GM13977 (cell line): ENCODE measurements at regions not wholly inside any gene's neighbourhood (a gene's known extent, or its start where the extent isn't known, plus 50 kb on each side); places are given as distances from the start of the nearest gene placed in this dataset.
"Not testable (repeated sequence)": the region's sequence is repeated elsewhere in the genome, so short reads cannot be mapped to it uniquely, and the experiment has no call there.

Experiments
- DNase-seq: peaks from one replicate; pipeline ENCODE4 v3.0.0; 2012; ENCODE audit warnings: low spot score
- in situ Hi-C: fragments of 300-500 bp; cut with MboI; formaldehyde crosslinking; loops from one replicate; pipeline ENCODE4 v1.12.0; 2022; ENCODE audit warnings: low sequenced_read_pairs, low pct_unique_long_range_greater_than_20kb, mixed read lengths, inconsistent platforms; ENCODE audit not compliant: unreplicated experiment
- TF ChIP-seq, protein P1 (sequence below): IDR thresholded peaks from 2 replicates; pipeline ENCODE4 v1.5.1; 2012; ENCODE audit warnings: mild to moderate bottlenecking, control low read depth; ENCODE audit not compliant: insufficient read depth; ENCODE audit errors: extremely low read depth, missing control alignments

DNA sequence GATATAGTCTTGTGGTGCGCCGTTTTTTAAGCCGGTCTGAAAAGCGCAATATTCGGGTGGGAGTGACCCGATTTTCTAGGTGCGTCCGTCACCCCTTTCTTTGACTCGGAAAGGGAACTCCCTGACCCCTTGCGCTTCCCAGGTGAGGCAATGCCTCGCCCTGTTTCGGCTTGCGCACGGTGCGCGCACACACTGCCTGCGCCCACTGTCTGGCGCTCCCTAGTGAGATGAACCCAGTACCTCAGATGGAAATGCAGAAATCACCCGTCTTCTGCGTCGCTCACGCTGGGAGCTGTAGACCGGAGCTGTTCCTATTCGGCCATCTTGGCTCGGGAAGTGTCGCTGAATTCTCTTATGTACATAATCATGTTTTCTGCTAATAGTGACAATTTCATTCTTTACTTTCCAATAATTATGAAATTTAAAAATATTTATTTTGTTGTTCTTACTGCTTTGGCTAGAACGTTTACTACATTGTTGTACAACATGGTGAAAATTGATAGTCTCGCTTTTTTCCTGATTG lies 61.2 kb upstream of the MINDY3 start:
- in situ Hi-C loops, result not testable (repeated sequence)

DNA sequence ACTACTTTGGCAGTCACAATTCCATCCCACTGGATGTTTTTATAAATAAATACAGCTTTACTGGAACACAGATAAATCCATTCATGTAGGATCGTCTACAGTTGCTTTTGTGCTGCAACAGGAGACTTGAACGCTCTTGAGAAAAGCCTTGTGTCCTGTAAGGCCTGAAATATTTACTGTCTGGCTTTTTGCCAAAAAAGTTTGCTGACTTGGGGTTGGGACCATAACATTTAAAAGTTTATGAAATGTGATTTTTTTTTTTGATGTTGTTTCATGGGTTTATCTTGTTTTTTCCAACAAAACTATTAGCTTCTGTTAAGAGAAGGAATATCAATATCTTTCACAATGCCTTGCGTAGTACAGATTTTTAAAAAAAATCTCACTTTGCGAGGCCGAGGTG lies 71.1 kb upstream of the MINDY3 start:
- in situ Hi-C loops, result no loop called here
- DNase-seq, result no peak
- TF ChIP-seq, protein P1, sequence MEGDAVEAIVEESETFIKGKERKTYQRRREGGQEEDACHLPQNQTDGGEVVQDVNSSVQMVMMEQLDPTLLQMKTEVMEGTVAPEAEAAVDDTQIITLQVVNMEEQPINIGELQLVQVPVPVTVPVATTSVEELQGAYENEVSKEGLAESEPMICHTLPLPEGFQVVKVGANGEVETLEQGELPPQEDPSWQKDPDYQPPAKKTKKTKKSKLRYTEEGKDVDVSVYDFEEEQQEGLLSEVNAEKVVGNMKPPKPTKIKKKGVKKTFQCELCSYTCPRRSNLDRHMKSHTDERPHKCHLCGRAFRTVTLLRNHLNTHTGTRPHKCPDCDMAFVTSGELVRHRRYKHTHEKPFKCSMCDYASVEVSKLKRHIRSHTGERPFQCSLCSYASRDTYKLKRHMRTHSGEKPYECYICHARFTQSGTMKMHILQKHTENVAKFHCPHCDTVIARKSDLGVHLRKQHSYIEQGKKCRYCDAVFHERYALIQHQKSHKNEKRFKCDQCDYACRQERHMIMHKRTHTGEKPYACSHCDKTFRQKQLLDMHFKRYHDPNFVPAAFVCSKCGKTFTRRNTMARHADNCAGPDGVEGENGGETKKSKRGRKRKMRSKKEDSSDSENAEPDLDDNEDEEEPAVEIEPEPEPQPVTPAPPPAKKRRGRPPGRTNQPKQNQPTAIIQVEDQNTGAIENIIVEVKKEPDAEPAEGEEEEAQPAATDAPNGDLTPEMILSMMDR, result no peak

More for the DNA sequence above, 61.2 kb upstream of the MINDY3 start:
- DNase-seq, result not testable (repeated sequence)

DNA sequence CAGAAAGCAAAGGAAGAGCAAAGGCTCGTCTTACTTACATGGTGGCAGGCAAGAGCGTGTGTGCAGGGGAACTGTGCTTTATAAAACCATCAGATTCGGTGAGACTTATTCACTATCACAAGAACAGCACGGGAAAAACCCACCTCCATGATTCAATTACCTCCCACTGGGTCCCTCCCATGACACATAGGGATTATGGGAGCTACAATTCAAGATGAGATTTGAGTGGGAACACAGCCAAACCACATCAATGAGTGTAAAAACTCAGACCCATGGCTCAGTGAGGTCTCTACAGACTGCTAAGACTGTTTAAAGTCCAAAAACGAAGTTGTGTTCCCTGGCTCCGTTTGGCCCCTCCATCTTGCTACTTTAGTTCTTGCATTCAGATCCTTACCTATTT lies 79.2 kb upstream of the MINDY3 start:
- DNase-seq, in situ Hi-C loops: not testable (repeated sequence)

DNA sequence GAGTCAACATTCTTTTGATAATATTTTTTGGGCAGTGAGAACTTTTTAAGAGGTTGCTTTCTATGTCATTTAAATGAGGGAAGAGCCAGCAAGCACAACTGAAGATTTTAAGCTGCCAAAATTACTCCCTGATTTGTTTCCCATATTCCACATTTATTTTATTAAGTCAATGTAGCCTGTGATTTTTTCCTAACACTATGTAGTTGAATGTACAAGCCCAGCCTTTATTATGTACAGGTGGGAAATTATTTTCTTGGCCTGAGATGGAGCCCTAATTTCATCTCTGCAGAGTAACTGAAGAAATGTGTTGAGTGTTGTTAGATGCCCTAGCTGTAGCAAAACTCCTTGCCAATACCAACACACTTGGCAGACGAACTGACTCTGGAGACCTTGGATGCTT lies 83.1 kb upstream of the MINDY3 start:
- DNase-seq, result no peak
- TF ChIP-seq, protein P1, result no peak
- in situ Hi-C loops, result no loop called here

DNA sequence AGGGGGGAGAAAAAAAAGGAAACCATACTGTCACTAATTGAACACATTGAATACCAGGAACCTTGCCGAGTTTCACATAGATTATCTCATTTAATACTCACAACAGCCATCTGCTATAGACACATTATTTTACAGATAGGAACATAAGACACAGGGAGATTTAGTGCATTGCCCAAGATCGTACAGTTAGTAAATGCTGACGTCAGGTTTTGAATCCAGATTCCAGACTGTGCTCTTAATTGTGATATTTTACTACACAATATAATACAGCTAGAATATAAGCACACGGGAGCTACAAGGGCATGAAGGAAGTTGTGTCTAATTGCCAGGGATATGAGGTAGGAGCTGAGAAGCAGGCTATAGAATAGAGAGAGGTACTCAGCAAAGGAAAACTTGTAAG lies 93.9 kb upstream of the MINDY3 start:
- TF ChIP-seq, protein P1, result no peak

DNA sequence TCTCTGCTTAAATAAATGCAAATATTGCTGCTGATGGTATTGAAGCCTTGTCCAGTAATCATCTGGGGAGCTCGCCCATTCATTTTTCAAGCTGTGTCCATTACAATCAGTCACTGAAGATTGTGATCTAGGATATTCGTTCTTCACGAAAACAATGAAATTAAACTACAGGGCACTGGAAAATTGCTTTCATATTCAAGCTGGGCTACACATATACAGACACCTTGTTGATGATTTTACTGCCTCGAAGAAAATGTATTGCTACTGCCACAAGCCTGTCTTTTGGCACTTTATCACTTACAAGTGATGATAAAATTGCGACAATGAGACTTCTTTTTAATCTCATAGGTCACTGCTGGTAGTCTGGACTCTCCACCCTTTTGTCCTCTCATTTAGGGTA lies 100.0 kb upstream of the MINDY3 start:
- TF ChIP-seq, protein P1, result no peak
- in situ Hi-C loops, result no loop called here
- DNase-seq, result no peak

More for the DNA sequence above, 93.9 kb upstream of the MINDY3 start:
- DNase-seq, result no peak
- in situ Hi-C loops, result no loop called here

DNA sequence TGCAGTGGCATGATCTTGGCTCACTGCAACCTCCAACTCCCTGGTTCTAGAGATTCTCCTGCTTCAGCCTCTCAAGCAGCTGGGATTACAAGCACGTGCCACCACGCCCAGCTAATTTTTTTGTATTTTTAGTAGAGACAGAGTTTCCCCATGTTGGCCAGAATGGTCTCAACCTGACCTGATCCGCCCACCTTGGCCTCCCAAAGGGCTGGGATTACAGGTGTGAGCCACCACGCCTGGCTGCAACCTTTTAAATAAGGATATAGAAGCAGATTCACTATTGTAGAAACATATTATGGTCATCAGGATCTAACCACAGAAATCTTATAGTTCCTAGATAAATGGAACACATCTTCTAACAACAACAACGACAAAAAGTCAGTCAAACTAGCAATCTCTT lies 112.4 kb upstream of the MINDY3 start:
- in situ Hi-C loops, DNase-seq: not testable (repeated sequence)

DNA sequence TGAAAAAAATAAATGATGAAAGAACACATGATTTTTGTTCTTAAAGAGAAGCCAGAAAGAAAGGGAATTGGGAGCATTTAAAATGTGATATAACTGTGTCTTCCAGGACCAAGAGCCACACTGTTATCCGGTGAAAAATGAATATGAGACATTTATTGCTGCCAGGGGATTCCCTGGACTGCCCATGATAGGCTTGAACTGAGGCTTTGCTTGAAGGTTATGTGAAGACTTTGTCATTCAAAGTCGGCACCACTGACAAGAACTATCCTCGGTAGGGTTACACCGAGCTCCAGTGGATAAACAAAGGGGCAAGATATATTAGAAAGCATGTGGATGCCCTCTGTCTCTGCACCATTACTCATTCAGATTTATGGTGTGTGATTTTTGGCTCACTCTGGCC lies 125.4 kb upstream of the MINDY3 start:
- in situ Hi-C loops, result no loop called here
- TF ChIP-seq, protein P1, result no peak
- no peak for DNase-seq
